ENCODE measurements at regions not wholly inside any gene's neighbourhood (a gene's known extent, or its start where the extent isn't known, plus 50 kb on each side); places are given as distances from the start of the nearest gene placed in this dataset.

DNA sequence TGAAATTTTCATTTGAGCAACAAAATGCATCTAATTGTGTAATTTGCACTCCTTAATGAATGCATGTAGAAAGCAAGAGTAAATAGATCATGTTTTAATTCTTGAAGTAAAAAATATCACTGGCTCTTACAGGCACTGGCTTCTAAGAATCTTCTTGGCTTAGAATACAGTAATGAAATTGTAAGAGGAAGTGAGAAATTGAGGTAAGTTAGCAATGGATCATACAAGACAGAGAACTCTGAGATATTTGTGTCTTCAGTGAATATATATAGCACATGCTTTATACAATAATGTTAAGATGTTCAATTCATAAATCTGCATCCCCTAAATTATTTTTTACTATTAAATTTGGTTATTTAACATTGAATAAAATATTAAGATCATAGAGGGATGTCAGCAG, 465.0 kb downstream of the CNTN3 start:
- H3K36me3 ChIP-seq (ENCODE audit: control insufficient read depth in 2 of 2, extremely low read depth in 1 of 2, insufficient read depth in 2 of 2, low read length in 2 of 2) = no peaks in the 10 kb centered on the region
- TF ChIP-seq, protein P1, sequence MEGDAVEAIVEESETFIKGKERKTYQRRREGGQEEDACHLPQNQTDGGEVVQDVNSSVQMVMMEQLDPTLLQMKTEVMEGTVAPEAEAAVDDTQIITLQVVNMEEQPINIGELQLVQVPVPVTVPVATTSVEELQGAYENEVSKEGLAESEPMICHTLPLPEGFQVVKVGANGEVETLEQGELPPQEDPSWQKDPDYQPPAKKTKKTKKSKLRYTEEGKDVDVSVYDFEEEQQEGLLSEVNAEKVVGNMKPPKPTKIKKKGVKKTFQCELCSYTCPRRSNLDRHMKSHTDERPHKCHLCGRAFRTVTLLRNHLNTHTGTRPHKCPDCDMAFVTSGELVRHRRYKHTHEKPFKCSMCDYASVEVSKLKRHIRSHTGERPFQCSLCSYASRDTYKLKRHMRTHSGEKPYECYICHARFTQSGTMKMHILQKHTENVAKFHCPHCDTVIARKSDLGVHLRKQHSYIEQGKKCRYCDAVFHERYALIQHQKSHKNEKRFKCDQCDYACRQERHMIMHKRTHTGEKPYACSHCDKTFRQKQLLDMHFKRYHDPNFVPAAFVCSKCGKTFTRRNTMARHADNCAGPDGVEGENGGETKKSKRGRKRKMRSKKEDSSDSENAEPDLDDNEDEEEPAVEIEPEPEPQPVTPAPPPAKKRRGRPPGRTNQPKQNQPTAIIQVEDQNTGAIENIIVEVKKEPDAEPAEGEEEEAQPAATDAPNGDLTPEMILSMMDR (optimal IDR thresholded peaks at IDR 0.05 in 1 of 3, IDR thresholded peaks at IDR 0.05 in 1 of 3, conservative IDR thresholded peaks at IDR 0.05 in 1 of 3; ENCODE audit: extremely low read depth in 1 of 3, insufficient read depth in 2 of 3, low read length in 3 of 3) = no peak
- TF ChIP-seq EZH2 (IDR thresholded peaks at IDR 0.05; ENCODE audit: low read length) = no peak
- no peaks in the 10 kb centered on the region for H3K9me3 ChIP-seq (ENCODE audit: control insufficient read depth, low read depth, low read length)
- no peaks in the 10 kb centered on the region for H3K27me3 ChIP-seq (ENCODE audit: control insufficient read depth, extremely low read depth, insufficient read depth, low read length)
- dilution Hi-C loops (cut with MboI; ENCODE audit: extremely low pct_ligation_motif_present, low sequenced_read_pairs) = no loop called here
- no peak overlapping the region for H3K4me3 ChIP-seq (ENCODE audit: control insufficient read depth in 2 of 3, extremely low read depth in 1 of 3, insufficient read depth in 2 of 3, low read depth in 1 of 3, low read length in 3 of 3)
- H3K4me2 ChIP-seq (ENCODE audit: control insufficient read depth, extremely low read depth, insufficient read depth, low read depth, low read length) = no peak overlapping the region
- H3K79me2 ChIP-seq (ENCODE audit: control insufficient read depth, insufficient read depth, low read length) = no peaks in the 10 kb centered on the region
- no peak overlapping the region for H3K9ac ChIP-seq (ENCODE audit: control insufficient read depth, extremely low read depth, insufficient read depth, low read length)
- no peak for FAIRE-seq
- H3K27ac ChIP-seq (ENCODE audit: control insufficient read depth, insufficient read depth, low read length) = no peak overlapping the region
- no peaks in the 10 kb centered on the region for H4K20me1 ChIP-seq (ENCODE audit: control insufficient read depth, extremely low read depth, insufficient read depth, low read length)
- no peak overlapping the region for H2AFZ ChIP-seq (ENCODE audit: control insufficient read depth, low read length)
- no peaks in the 10 kb centered on the region for H3K9me1 ChIP-seq (ENCODE audit: control insufficient read depth, extremely low read depth, insufficient read depth, low read length)
- H3K4me1 ChIP-seq (ENCODE audit: control insufficient read depth, extremely low read depth, insufficient read depth, low read length) = no peaks in the 10 kb centered on the region
- no peak for DNase-seq (ENCODE audit: low read depth, low spot score)

DNA sequence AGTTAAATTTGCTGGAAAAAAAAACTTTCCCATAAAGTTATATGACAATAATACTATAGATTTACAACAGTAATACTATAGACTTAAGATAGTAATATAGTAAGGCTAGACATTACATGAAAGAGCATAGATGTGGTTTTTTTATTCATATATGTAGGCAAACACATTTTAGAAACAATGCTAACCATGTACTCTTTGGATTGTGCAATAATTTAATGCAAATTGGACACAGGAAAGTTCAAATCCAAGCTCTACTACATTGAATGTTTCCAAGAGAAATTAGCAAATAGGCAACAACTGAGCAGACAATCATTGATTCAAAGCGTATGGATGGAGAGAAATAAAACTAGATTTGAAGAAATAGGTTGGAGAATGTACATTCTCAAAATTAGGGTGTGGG, 469.2 kb downstream of the CNTN3 start:
- Histone ChIP-seq H3K4me1 (ENCODE audit: control insufficient read depth, extremely low read depth, insufficient read depth, low read length) (no peaks in the 10 kb centered on the region), H3K36me3 (ENCODE audit: control insufficient read depth in 2 of 2, extremely low read depth in 1 of 2, insufficient read depth in 2 of 2, low read length in 2 of 2) (no peaks in the 10 kb centered on the region), H3K27me3 (ENCODE audit: control insufficient read depth, extremely low read depth, insufficient read depth, low read length) (no peaks in the 10 kb centered on the region), H3K9me1 (ENCODE audit: control insufficient read depth, extremely low read depth, insufficient read depth, low read length) (no peaks in the 10 kb centered on the region), H3K9me3 (ENCODE audit: control insufficient read depth, low read depth, low read length) (no peaks in the 10 kb centered on the region), H4K20me1 (ENCODE audit: control insufficient read depth, extremely low read depth, insufficient read depth, low read length) (no peaks in the 10 kb centered on the region), H3K9ac (ENCODE audit: control insufficient read depth, extremely low read depth, insufficient read depth, low read length) (no peak overlapping the region), H3K4me3 (ENCODE audit: control insufficient read depth in 2 of 3, extremely low read depth in 1 of 3, insufficient read depth in 2 of 3, low read depth in 1 of 3, low read length in 3 of 3) (no peak overlapping the region), H2AFZ (ENCODE audit: control insufficient read depth, low read length) (no peak overlapping the region), H3K79me2 (ENCODE audit: control insufficient read depth, insufficient read depth, low read length) (no peaks in the 10 kb centered on the region), H3K4me2 (ENCODE audit: control insufficient read depth, extremely low read depth, insufficient read depth, low read depth, low read length) (no peak overlapping the region), H3K27ac (ENCODE audit: control insufficient read depth, insufficient read depth, low read length) (no peak overlapping the region)
- TF ChIP-seq EZH2 (IDR thresholded peaks at IDR 0.05; ENCODE audit: low read length) = no peak
- TF ChIP-seq, protein P1 (optimal IDR thresholded peaks at IDR 0.05 in 1 of 3, IDR thresholded peaks at IDR 0.05 in 1 of 3, conservative IDR thresholded peaks at IDR 0.05 in 1 of 3; ENCODE audit: extremely low read depth in 1 of 3, insufficient read depth in 2 of 3, low read length in 3 of 3) = no peak
- dilution Hi-C loops (cut with MboI; ENCODE audit: extremely low pct_ligation_motif_present, low sequenced_read_pairs) = no loop called here
- no peak for DNase-seq (ENCODE audit: low read depth, low spot score)
- no peak for FAIRE-seq
